PFSK-1 (cell line): ENCODE measurements at regions not wholly inside any gene's neighbourhood (a gene's known extent, or its start where the extent isn't known, plus 50 kb on each side); places are given as distances from the start of the nearest gene placed in this dataset.

Experiments
- FOXP2 ChIP-seq: optimal IDR thresholded peaks from 2 replicates; pipeline ENCODE3; 2011; ENCODE audit warnings: borderline replicate concordance, control low read depth, inconsistent platforms; ENCODE audit not compliant: insufficient read depth; ENCODE audit errors: extremely low read length, extremely low read depth
- POLR2AphosphoS5 ChIP-seq: IDR thresholded peaks from 2 replicates; pipeline ENCODE4 v1.6.1; 2012; ENCODE audit warnings: low read depth, mild to moderate bottlenecking, control low read depth, low read length, moderate library complexity
- REST ChIP-seq, 2 experiments: IDR thresholded peaks; 2 replicates each; pipeline versions ENCODE4 v1.6.1 to v1.8.0; 2011 to 2012; ENCODE audit warnings: low read depth in 2 of 2, low read length in 2 of 2, control low read depth in 1 of 2, inconsistent platforms in 1 of 2, mild to moderate bottlenecking in 1 of 2, moderate library complexity in 1 of 2; ENCODE audit not compliant: insufficient read depth in 1 of 2
- SIN3A ChIP-seq: IDR thresholded peaks from 2 replicates; pipeline ENCODE4 v1.6.1; 2012; ENCODE audit warnings: mild to moderate bottlenecking, low read length, moderate library complexity, borderline replicate concordance; ENCODE audit not compliant: insufficient read depth
- TAF1 ChIP-seq: IDR thresholded peaks from 2 replicates; pipeline ENCODE4 v1.6.1; 2012; ENCODE audit warnings: low read length, control low read depth, borderline replicate concordance; ENCODE audit not compliant: insufficient read depth

GRCh38 chr12:91490667-91491311 lies 308.2 kb upstream of the DCN start:
- TF ChIP-seq REST (IDR thresholded peaks at IDR 0.05; ENCODE audit: insufficient read depth in 1 of 2, low read depth in 2 of 2, low read length in 2 of 2): no peak
- TF ChIP-seq SIN3A: no peak
- TF ChIP-seq POLR2AphosphoS5: no peak
- no peak for TF ChIP-seq FOXP2
- no peak for TF ChIP-seq TAF1

- TF ChIP-seq SIN3A (no peak), REST (IDR thresholded peaks at IDR 0.05; ENCODE audit: insufficient read depth in 1 of 2, low read depth in 2 of 2, low read length in 2 of 2) (no peak)
Observed at GRCh38 chr12:91483471-91483985, 300.9 kb upstream of the DCN start.

- TF ChIP-seq REST (IDR thresholded peaks at IDR 0.05; ENCODE audit: insufficient read depth in 1 of 2, low read depth in 2 of 2, low read length in 2 of 2) (no peak), POLR2AphosphoS5 (no peak), SIN3A (no peak), TAF1 (no peak), FOXP2 (no peak)
Observed at GRCh38 chr12:91482231-91482630, 299.6 kb upstream of the DCN start.

GRCh38 chr12:91478500-91478899 lies 295.9 kb upstream of the DCN start:
- TF ChIP-seq SIN3A: no peak
- no peak for TF ChIP-seq TAF1
- no peak for TF ChIP-seq POLR2AphosphoS5
- no peak for TF ChIP-seq REST (IDR thresholded peaks at IDR 0.05; ENCODE audit: insufficient read depth in 1 of 2, low read depth in 2 of 2, low read length in 2 of 2)
- TF ChIP-seq FOXP2: no peak

- TF ChIP-seq TAF1 (no peak), SIN3A (no peak), REST (IDR thresholded peaks at IDR 0.05; ENCODE audit: insufficient read depth in 1 of 2, low read depth in 2 of 2, low read length in 2 of 2) (no peak), POLR2AphosphoS5 (no peak), FOXP2 (no peak)
Observed at GRCh38 chr12:91467686-91468085, 285.1 kb upstream of the DCN start.
